ENCODE measurements at regions not wholly inside any gene's neighbourhood (a gene's known extent, or its start where the extent isn't known, plus 50 kb on each side); places are given as distances from the start of the nearest gene placed in this dataset.

DNA sequence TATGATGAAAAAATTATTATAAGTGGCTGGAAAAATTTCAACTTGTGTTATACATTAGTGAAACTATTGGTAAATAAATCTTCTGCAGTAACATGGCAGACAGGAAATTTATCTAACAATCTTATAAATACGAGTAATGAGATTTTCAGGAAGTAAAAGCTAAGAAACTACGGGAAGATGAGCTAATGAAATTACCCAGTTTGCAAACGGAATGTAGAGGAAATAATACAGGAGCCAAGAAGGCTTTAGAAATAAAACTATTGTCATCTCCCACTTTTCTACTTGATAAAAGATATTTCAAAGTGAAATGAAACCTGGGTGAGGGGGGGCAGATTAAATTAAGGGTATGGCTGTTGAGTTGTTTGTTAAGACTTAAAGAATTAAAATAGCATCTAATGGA is 332.5 kb upstream of the SORCS1 start:
- H3K9me2 ChIP-seq (replicated peaks; ENCODE audit: insufficient read depth): no peaks in the 10 kb centered on the region
- no peaks in the 10 kb centered on the region for H3K27me3 ChIP-seq
- no peaks in the 10 kb centered on the region for H3K4me1 ChIP-seq (ENCODE audit: insufficient read depth)
- WGBS (ENCODE audit: low lambda C conversion rate, missing lambda C conversion rate): 84% methylated on average over 3 of the region's 3 CpGs
- H3K4me2 ChIP-seq: no peak overlapping the region
- no peak for DNase-seq (ENCODE audit: low spot score)
- H4K20me1 ChIP-seq (ENCODE audit: insufficient read depth, poor library complexity, severe bottlenecking): no peaks in the 10 kb centered on the region
- H3K36me3 ChIP-seq (replicated peaks; ENCODE audit: insufficient read depth, low read depth): no peaks in the 10 kb centered on the region
- H2AFZ ChIP-seq: no peak overlapping the region
- no peak overlapping the region for H3K27ac ChIP-seq
- no peaks in the 10 kb centered on the region for H3K79me2 ChIP-seq
- no peak overlapping the region for H3K4me3 ChIP-seq
- H3K9me3 ChIP-seq (ENCODE audit: low read depth): no peaks in the 10 kb centered on the region
- TF ChIP-seq EZH2phosphoT487 (IDR thresholded peaks at IDR 0.05; ENCODE audit: low read depth, severe bottlenecking, unreplicated experiment) (no peak), CTCF (IDR thresholded peaks at IDR 0.05; ENCODE audit: poor library complexity) (no peak), EZH2 (IDR thresholded peaks at IDR 0.05; ENCODE audit: borderline replicate concordance) (no peak)

DNA sequence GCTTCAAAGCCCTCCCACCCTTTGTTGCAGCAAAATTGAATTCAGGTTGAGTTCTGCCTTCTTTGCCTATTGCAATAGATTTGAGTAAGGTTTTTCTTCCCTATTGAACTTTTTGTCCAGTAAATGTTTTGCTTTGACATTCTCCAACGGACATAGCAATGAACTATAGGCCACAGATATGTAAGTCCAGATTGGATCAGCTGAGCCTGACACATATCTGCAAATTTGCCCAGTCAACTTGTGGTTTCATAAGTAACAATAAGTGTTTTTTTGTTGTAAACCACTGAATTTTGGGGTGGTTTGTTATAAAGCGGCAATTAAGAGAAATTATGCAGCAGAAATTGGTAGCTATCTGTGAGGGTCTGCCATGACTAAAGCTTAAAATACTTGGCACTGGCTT is 332.1 kb upstream of the SORCS1 start:
- 68% methylated on average over 2 of the region's 2 CpGs for WGBS (ENCODE audit: low lambda C conversion rate, missing lambda C conversion rate)
- Histone ChIP-seq H3K4me1 (ENCODE audit: insufficient read depth) (no peaks in the 10 kb centered on the region), H3K9me2 (replicated peaks; ENCODE audit: insufficient read depth) (no peaks in the 10 kb centered on the region), H3K36me3 (replicated peaks; ENCODE audit: insufficient read depth, low read depth) (no peaks in the 10 kb centered on the region), H3K27ac (no peak overlapping the region), H2AFZ (no peak overlapping the region), H3K27me3 (no peaks in the 10 kb centered on the region), H4K20me1 (ENCODE audit: insufficient read depth, poor library complexity, severe bottlenecking) (no peaks in the 10 kb centered on the region), H3K9me3 (ENCODE audit: low read depth) (no peaks in the 10 kb centered on the region), H3K4me3 (no peak overlapping the region), H3K4me2 (no peak overlapping the region), H3K79me2 (no peaks in the 10 kb centered on the region)
- DNase-seq (ENCODE audit: low spot score): no peak
- TF ChIP-seq EZH2 (IDR thresholded peaks at IDR 0.05; ENCODE audit: borderline replicate concordance): no peak
- no peak for TF ChIP-seq CTCF (IDR thresholded peaks at IDR 0.05; ENCODE audit: poor library complexity)
- TF ChIP-seq EZH2phosphoT487 (IDR thresholded peaks at IDR 0.05; ENCODE audit: low read depth, severe bottlenecking, unreplicated experiment): no peak

GRCh38 chr10:107492389-107492788 is 327.9 kb upstream of the SORCS1 start:
- H4K20me1 ChIP-seq (ENCODE audit: insufficient read depth, poor library complexity, severe bottlenecking): no peaks in the 10 kb centered on the region

More at GRCh38 chr10:107492389-107492788, 327.9 kb upstream of the SORCS1 start:
- no peaks in the 10 kb centered on the region for H3K4me1 ChIP-seq (ENCODE audit: insufficient read depth)
- TF ChIP-seq EZH2 (IDR thresholded peaks at IDR 0.05; ENCODE audit: borderline replicate concordance) (no peak), CTCF (IDR thresholded peaks at IDR 0.05; ENCODE audit: poor library complexity) (no peak), EZH2phosphoT487 (IDR thresholded peaks at IDR 0.05; ENCODE audit: low read depth, severe bottlenecking, unreplicated experiment) (no peak)
- no peaks in the 10 kb centered on the region for H3K79me2 ChIP-seq
- H2AFZ ChIP-seq: no peak overlapping the region
- H3K4me3 ChIP-seq: no peak overlapping the region
- no peaks in the 10 kb centered on the region for H3K9me2 ChIP-seq (replicated peaks; ENCODE audit: insufficient read depth)
- H3K4me2 ChIP-seq: no peak overlapping the region
- WGBS (ENCODE audit: low lambda C conversion rate, missing lambda C conversion rate): 83% methylated on average over 1 of the region's 1 CpG
- no peak for DNase-seq (ENCODE audit: low spot score)
- no peak overlapping the region for H3K27ac ChIP-seq
- no peaks in the 10 kb centered on the region for H3K9me3 ChIP-seq (ENCODE audit: low read depth)
- H3K27me3 ChIP-seq: no peaks in the 10 kb centered on the region
- H3K36me3 ChIP-seq (replicated peaks; ENCODE audit: insufficient read depth, low read depth): no peaks in the 10 kb centered on the region
